GM12864 (cell line): ENCODE measurements at regions not wholly inside any gene's neighbourhood (a gene's known extent, or its start where the extent isn't known, plus 50 kb on each side); places are given as distances from the start of the nearest gene placed in this dataset.

ENCODE experiments used
- DNase-seq: peaks from one replicate; pipeline ENCODE4 v3.0.0-alpha.2; 2011; ENCODE audit warnings: low read depth
- H3K4me3 ChIP-seq: 2 replicates; pipeline ENCODE4 v1.5.1; 2011; ENCODE audit warnings: mild to moderate bottlenecking, low read depth, low read length, control low read depth
- CTCF ChIP-seq: IDR thresholded peaks from 2 replicates; pipeline ENCODE4 v1.5.1; 2011; ENCODE audit warnings: low read depth, mild to moderate bottlenecking, moderate library complexity, low read length, control low read depth, inconsistent platforms; ENCODE audit errors: missing control alignments

GRCh38 chr9:115912086-115912485 lies 241.5 kb upstream of the PAPPA start:
- no peak for DNase-seq
- no peak for TF ChIP-seq CTCF
- H3K4me3 ChIP-seq, result no peak overlapping the region

GRCh38 chr9:115913696-115914095 lies 239.9 kb upstream of the PAPPA start:
- H3K4me3 ChIP-seq, result no peak overlapping the region
- no peak for TF ChIP-seq CTCF
- no peak for DNase-seq

- DNase-seq, result no peak
- TF ChIP-seq CTCF, result no peak
- H3K4me3 ChIP-seq, result no peak overlapping the region
Observed at GRCh38 chr9:115914291-115914690, 239.3 kb upstream of the PAPPA start.

GRCh38 chr9:115921301-115921700 lies 232.3 kb upstream of the PAPPA start:
- DNase-seq, result no peak
- TF ChIP-seq CTCF, result no peak
- H3K4me3 ChIP-seq, result no peak overlapping the region

GRCh38 chr9:115922444-115922843 lies 231.1 kb upstream of the PAPPA start:
- H3K4me3 ChIP-seq, result no peak overlapping the region
- no peak for DNase-seq
- no peak for TF ChIP-seq CTCF

GRCh38 chr9:115923410-115923809 lies 230.2 kb upstream of the PAPPA start:
- no peak overlapping the region for H3K4me3 ChIP-seq
- no peak for TF ChIP-seq CTCF
- no peak for DNase-seq

- H3K4me3 ChIP-seq, result no peak overlapping the region
- no peak for DNase-seq
- no peak for TF ChIP-seq CTCF
Observed at GRCh38 chr9:115923903-115924668, 229.5 kb upstream of the PAPPA start.
